SK-N-SH (cell line): ENCODE measurements at regions not wholly inside any gene's neighbourhood (a gene's known extent, or its start where the extent isn't known, plus 50 kb on each side); places are given as distances from the start of the nearest gene placed in this dataset.

Experiments used
- CHD2 ChIP-seq: fragments of 150-350 bp; IDR thresholded peaks from 2 replicates; pipeline ENCODE4 v1.6.1; 2018; ENCODE audit warnings: low read length; ENCODE audit not compliant: partially characterized antibody
- CTCF ChIP-seq: fragments of 200-600 bp; sonication (generic); IDR thresholded peaks from 2 replicates; pipeline ENCODE4 v1.6.1; 2017; ENCODE audit warnings: antibody characterized with exemption, mild to moderate bottlenecking, moderate library complexity
- ELF1 ChIP-seq: IDR thresholded peaks from 2 replicates; pipeline ENCODE4 v1.4.0; 2012
- EP300 ChIP-seq, 2 experiments: IDR thresholded peaks; 2 replicates each; pipeline versions ENCODE4 v1.4.0 to v1.6.1; 2012; ENCODE audit warnings: borderline replicate concordance in 1 of 2, low read depth in 1 of 2, low read length in 1 of 2
- EZH2phosphoT487 ChIP-seq: fragments of 200-600 bp; sonication (generic); IDR thresholded peaks from 2 replicates; pipeline ENCODE4 v1.6.1; 2017; ENCODE audit warnings: low read depth, mixed run types, mild to moderate bottlenecking, antibody characterized with exemption, moderate library complexity, borderline replicate concordance
- FOSL2 ChIP-seq: IDR thresholded peaks from 2 replicates; pipeline ENCODE4 v1.4.0; 2012; ENCODE audit warnings: low read depth, mild to moderate bottlenecking, moderate library complexity, borderline replicate concordance
- FOXJ3 ChIP-seq: sonication (generic); formaldehyde crosslinking; IDR thresholded peaks from 2 replicates; pipeline ENCODE4 v1.5.1; 2020; ENCODE audit warnings: mild to moderate bottlenecking, missing genetic modification reagents
- FOXM1 ChIP-seq: IDR thresholded peaks from 2 replicates; pipeline ENCODE4 v1.4.0; 2012; ENCODE audit warnings: low read depth, mild to moderate bottlenecking
- GABPA ChIP-seq: IDR thresholded peaks from 2 replicates; pipeline ENCODE4 v1.4.0; 2012; ENCODE audit warnings: low read depth, mild to moderate bottlenecking
- GATA2 ChIP-seq: sonication (generic); formaldehyde crosslinking; IDR thresholded peaks from 2 replicates; pipeline ENCODE4 v1.5.0; 2020; ENCODE audit warnings: mild to moderate bottlenecking, missing genetic modification reagents
- IRF3 ChIP-seq: fragments of 150-350 bp; IDR thresholded peaks from 2 replicates; pipeline ENCODE4 v1.6.1; 2016; ENCODE audit warnings: mild to moderate bottlenecking, low read depth, low read length
- MAX ChIP-seq: IDR thresholded peaks from 2 replicates; pipeline ENCODE4 v1.4.0; 2012; ENCODE audit warnings: low read depth
- MEF2A ChIP-seq: IDR thresholded peaks from 2 replicates; pipeline ENCODE4 v1.4.0; 2012; ENCODE audit warnings: low read depth, borderline replicate concordance
- NRF1 ChIP-seq: IDR thresholded peaks from 2 replicates; pipeline ENCODE4 v1.6.1; 2012; ENCODE audit warnings: low read depth, mild to moderate bottlenecking, low read length
- RCOR1 ChIP-seq: fragments of 150-350 bp; IDR thresholded peaks from 2 replicates; pipeline ENCODE4 v1.6.1; 2017; ENCODE audit warnings: antibody characterized with exemption, low read length
- RXRA ChIP-seq: IDR thresholded peaks from 2 replicates; pipeline ENCODE4 v1.4.0; 2012; ENCODE audit warnings: low read depth, mild to moderate bottlenecking, borderline replicate concordance
- SIN3A ChIP-seq: IDR thresholded peaks from 2 replicates; pipeline ENCODE4 v1.6.1; 2012; ENCODE audit warnings: low read depth, mild to moderate bottlenecking, low read length, moderate library complexity, borderline replicate concordance
- TAF1 ChIP-seq: IDR thresholded peaks from 2 replicates; pipeline ENCODE4 v1.6.1; 2012; ENCODE audit warnings: low read depth, mild to moderate bottlenecking, low read length, moderate library complexity, borderline replicate concordance
- TCF12 ChIP-seq: IDR thresholded peaks from 2 replicates; pipeline ENCODE4 v1.4.0; 2012
- TEAD4 ChIP-seq: IDR thresholded peaks from 2 replicates; pipeline ENCODE4 v1.4.0; 2012; ENCODE audit warnings: mild to moderate bottlenecking, borderline replicate concordance; ENCODE audit not compliant: insufficient read depth
- USF1 ChIP-seq: IDR thresholded peaks from 2 replicates; pipeline ENCODE4 v1.4.0; 2012; ENCODE audit warnings: low read depth, borderline replicate concordance
- YY1 ChIP-seq: IDR thresholded peaks from 2 replicates; pipeline ENCODE4 v1.4.0; 2012; ENCODE audit warnings: low read depth, mild to moderate bottlenecking
- ZBTB33 ChIP-seq: IDR thresholded peaks from 2 replicates; pipeline ENCODE4 v1.4.0; 2012; ENCODE audit warnings: low read depth, borderline replicate concordance

GRCh38 chr10:6912424-6912823 is 332.3 kb upstream of the PRKCQ start (continued):
- no peak for TF ChIP-seq FOXM1
- 0 out of 4 replicates have a peak, but pooled peaks of 1 of the 2 experiments have one; percentile 25 for TF ChIP-seq EP300 (IDR thresholded peaks at IDR 0.05; ENCODE audit: borderline replicate concordance in 1 of 2, low read depth in 1 of 2, low read length in 1 of 2)
- no peak for TF ChIP-seq YY1
- peak; percentile 89 for TF ChIP-seq TCF12
- TF ChIP-seq MAX: no peak
- no peak; the same call in 1 of the 2 replicates for TF ChIP-seq FOSL2
- no peak for TF ChIP-seq RCOR1
- TF ChIP-seq EZH2phosphoT487: no peak
- TF ChIP-seq CTCF: no peak
- no peak for TF ChIP-seq NRF1
- no peak for TF ChIP-seq IRF3
- TF ChIP-seq SIN3A: no peak
- TF ChIP-seq USF1: no peak
- no peak for TF ChIP-seq CHD2
- no peak for TF ChIP-seq ZBTB33
- TF ChIP-seq TEAD4: peak; percentile 32; the same call in 1 of the 2 replicates
- no peak for TF ChIP-seq MEF2A
- TF ChIP-seq GATA2: no peak
- TF ChIP-seq FOXJ3 (CRISPR knock-in tag): no peak
- TF ChIP-seq ELF1: no peak
- TF ChIP-seq RXRA: no peak
- TF ChIP-seq TAF1: no peak
- TF ChIP-seq GABPA: no peak
